HG03571 (cell line): ENCODE measurements at regions not wholly inside any gene's neighbourhood (a gene's known extent, or its start where the extent isn't known, plus 50 kb on each side); places are given as distances from the start of the nearest gene placed in this dataset.
A peak's percentile ranks its signal among the peaks of the same experiment; 100 is the strongest.
"Not testable (repeated sequence)": the region's sequence is repeated elsewhere in the genome, so short reads cannot be mapped to it uniquely, and the experiment has no call there.

ENCODE experiments used
- ATAC-seq: cut with Tn5 transposase; IDR thresholded peaks from one replicate; pipeline ENCODE4 v1.9.1; 2021; ENCODE audit not compliant: unreplicated experiment

DNA sequence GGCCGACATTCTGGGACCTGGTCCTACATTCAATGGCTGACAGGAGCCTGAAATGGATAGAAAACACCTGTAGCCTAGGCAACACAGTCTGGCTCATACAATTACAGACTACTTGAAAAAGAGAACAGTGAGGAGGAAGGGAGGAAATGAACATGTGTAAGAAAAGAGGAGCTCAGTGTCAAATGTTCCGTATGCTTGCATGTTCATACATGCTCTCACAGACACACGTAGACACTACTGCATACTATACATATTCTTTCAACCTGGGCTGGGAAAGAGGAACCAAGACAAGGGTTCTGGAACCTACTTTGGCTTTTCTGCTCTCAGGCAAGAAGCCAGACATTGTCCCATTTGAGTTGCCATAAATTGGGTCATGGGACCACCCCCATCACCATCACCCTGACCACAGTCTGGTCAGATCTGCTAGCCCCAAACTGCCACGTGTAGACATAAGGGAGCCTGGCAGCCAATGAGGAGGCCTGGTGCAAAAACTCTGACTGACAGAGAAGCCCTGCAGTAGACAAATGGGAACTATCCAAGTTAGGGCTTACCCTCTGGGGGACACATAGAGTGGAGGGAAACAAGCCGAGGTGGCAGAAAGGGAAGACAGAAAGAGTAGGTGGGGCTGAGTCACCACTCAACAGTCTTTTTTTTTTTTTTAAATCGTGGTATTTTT lies 310.0 kb downstream of the SHQ1 start:
- no peak for ATAC-seq

DNA sequence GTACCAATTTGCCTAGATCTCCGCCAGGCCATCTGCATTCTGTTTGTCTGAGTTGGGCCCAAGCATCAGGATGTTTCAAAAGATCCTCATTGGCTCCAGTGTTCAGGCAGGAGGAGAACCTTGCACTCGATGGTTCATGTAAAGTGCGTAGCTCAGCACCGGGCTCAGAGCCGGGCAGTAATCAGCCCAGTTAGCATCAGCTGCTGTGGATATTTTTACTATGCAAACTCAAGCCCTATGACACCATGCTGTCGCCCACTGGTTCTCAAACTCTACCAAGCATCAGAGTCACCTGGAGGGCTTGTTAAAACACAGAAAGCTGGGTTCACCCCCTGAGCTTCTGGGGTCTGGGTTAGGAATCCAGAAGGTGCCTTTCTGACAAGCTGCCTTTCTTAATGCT lies 310.8 kb downstream of the SHQ1 start:
- ATAC-seq, result no peak

DNA sequence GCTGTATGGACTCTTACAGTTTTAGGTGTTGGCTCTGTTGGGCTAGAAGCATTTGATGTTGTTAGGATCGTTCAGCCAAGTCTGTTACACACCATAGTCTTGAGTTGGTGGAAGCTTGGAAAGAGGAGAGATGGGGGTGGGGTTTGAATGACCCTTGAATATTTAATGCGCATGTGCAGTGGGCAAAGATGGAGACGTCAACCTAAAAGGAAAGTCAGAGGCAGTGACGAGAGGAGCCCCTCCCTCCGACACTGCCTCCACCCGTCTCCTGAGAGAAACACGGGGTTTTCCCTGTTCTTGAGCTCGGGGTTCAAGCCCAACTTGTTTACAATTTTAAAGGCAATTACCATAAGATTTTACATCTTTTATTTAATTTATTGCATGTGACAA lies 311.4 kb downstream of the SHQ1 start:
- ATAC-seq, result no peak

DNA sequence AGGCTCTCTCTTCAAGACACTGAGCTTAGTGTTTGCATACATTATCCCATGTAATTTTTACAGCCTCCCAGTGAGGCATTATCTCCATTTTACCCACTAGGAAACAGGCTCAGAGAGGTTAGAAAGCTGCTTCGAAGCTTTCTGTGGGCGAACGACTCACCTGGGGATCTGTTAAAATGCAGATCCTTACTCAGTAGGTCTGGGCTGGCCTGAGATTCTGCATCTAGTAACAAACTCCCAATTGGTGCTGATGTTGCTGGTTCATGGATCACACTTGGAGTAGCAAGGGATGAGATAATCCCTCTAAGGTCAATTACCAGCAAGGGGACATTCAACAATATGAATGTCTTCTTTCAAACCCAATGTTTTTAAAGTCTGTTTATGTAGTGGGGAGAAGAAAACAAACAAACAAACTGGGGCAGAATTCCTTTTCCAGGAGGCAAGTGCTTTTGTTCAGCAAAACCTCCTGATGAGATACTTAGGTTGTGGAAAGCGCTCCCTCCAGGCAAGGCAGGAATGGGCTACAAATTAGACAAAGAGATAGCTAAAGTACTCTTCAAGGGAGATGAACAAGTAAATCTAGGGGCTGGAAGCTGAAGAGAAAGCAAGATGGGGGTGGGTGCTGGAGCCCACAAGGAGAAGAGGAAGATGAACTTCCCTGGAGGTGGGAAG lies 311.9 kb downstream of the SHQ1 start:
- ATAC-seq, result no peak

DNA sequence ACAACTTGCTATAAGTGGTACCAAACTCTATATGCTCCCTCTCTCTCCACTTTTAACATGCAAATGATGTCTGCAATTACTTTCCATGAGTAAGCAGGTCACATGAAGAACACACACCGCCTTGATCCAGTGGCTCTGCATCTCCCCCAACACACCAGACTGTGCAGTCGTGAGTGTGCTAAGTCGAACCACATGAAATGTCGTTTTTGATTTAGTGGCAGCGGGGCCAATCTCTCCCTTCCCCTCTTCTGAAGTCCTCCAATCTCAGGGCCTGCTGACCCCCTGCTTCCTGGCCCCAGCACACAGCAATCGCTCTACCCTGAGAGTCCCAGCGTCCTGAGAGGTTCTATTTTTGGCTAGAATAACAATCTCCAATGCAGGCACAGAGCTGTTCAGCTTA lies 312.5 kb downstream of the SHQ1 start:
- no peak for ATAC-seq

DNA sequence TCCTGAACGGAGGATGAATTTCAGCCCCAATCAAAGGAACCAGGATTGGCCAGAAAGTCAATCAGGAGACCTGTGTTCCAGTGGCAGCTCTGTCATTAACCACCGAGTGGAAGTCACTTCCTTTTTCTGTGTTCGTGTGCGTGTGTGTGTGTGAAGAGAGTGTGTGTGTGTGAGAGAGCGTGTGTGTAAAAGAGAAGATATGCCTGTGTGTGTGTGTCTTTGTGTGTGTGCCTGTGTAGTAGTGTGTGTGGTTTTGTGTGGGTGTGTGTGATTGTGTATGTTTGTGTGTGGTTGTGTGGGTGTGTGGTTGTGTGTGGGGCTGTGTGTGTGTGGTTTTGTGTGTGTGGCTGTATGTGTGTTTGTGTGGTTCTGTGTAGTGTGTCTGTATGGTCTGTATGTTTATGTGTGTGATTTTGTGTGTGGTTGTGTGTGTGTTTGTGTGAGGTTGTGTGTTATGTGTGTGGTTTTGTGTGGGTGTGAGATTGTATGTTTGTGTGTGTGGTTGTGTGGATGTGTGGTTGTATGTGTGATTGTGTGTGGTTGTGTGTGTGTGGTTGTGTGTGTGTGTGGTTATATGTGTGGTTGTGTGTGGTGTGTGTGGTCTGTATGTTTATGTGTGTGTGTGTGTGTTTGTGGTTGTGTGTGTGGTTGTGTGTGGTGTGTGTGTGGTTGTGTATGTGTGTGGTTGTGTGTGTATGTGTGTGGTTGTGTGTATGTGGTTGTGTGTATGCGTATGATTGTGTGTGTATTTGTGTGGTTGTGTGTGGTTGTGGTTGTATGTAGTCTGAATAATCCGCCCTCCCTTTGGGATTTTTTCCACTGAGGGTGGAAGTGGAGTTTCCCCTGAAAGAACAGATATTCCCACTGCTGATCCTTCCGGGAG lies 314.4 kb downstream of the SHQ1 start:
- ATAC-seq, result no peak

DNA sequence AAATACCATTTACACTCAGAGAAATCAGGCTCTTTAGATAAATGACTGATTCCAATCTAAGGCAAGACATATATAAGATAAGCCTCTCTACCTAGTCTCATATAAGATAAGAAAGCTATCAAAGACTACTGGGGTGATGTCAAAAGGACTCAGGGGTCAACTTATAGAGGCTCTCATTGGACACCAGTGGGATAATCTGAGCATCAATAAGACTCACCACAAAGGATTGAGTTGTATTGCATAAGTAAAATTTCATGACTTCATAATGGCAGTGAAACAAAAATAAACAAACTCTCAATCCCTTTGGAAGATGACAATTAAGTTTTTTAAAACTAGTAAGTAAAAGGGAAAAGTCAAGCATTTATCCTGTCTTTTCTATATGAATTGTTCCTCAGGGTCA lies 317.8 kb downstream of the SHQ1 start:
- no peak for ATAC-seq

DNA sequence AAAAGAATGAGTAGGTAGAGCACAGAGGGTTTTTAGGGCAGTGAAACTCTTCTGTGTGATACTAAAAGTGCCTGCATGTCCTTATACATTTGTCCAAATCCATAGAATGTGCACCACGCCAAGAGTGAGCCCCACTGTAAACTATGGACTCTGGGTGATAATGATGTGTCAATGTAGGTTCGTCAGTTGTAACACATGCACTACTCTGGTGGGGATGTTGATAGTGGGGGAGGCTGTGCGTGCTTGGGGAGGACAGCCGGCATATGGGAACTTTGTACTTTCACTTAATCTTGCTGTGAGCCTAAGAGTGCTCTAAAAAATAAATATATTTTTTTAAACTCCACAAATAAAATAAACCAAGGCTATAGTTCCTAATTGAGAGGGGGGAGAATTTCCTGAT lies 319.2 kb downstream of the SHQ1 start:
- ATAC-seq, result no peak

DNA sequence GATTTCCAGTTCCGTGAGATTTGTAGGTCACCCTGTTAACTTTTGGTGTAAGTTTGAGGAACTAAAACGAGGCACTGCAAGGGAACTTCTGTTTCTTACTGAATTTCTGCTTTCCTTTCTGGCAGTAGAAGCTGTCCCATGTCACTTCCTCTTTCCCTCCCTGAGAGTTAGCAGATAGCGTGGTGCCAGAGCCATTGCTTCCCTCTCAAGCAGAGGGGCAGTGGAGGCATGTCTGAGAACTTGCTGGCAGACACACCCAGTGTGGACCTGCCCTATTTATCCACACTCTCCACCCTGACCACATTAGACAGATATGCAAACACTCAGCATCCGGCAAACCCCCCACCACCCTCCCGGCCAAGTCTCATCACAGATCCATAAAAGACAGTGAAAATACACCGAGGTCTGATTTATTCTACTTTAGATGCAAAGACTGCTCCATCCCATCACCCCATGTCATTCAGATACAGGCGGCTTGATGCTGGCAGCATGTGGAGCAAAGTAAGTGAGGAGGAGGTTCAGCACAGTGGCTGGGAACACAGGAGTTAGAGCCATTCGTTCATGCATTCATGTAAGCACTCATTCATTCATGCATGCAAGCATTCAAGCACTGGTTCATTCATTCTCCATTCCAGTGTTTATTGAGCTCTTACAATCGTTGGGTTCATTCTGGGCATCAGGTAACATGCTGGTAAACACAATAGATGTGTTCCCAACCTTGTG lies 324.7 kb downstream of the SHQ1 start:
- ATAC-seq, result peak; percentile 91

DNA sequence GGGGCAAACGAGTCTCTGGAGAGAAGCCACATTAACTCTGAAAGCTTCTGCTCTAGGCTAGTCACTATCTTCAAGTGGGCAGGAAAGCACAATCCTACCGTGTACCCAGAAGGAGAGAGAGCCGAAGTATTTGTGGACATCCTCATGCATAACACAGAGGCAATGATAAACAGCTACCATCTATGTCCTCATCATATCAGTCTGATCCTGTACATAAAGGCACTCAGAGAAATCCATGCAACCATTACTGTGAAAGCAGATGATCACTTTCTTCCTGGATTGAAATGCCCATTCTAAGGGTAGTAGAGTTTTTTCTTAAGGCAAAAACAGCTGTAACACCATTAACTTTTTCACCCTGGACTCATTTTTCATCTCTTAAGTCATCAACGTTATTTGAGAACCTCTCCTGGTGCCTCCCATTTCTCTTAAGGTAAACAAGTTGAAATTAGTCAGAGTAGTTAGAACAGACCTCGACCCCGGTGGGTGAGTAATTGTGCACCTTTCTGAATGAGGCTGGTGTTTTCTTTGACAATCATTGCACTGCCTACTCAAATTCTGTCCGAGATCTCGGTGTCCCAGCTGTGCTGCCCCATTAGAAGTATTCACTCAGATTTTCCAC lies 327.4 kb downstream of the SHQ1 start:
- no peak for ATAC-seq

DNA sequence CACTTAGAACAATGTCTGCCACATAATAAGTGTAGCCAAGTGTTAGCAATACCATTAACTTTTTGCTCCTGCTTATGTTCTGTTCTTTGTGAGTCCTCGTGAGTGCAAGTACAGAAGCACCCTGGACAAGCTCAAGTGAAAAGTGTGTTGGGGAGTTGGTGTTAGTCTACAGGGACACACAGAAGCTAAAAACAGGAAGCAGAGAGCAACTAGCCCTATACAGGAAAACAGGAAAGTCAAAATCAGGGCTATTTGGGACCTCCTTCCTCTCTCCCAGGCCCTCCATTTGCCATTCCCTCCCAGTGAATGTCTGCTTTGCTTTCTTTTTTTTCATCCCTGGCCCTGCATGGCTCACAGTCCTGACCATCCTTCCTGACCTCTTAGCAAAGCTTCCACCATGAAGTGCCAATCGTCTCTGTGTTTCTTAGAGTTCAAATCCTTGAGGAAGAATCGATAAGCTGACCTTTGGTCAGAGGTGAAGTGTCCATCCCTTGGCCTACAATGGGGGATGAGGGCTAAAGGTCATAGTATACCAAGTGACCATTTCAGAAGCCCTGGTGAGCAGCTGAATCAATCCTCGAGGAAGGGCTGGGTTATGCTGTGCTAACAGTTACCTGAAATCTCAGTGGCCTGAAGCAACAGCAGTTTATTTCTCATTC lies 328.2 kb downstream of the SHQ1 start:
- no peak for ATAC-seq

DNA sequence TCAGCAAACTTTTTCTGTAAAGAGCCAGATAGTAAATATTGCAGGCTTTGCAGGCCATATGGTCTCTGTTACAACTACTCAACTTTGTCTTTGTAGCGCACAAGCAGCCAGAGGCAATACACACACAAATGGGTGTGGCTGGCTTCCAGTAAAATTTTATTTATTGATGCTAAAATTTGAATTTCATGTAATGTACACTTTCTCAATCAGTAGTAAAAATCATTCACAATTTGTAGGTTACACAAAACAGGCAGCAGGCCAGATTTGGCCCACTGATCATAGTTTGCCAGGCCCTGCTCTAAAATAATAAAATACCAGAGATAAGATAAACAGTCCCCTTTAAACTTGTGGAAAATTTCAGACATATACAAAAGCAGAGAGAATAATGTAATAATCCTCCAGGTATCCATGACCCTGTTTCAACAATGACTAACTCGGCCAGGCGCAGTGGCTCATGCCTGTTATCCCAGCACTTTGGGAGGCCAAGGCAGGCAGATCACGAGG lies 330.3 kb downstream of the SHQ1 start:
- no peak for ATAC-seq

DNA sequence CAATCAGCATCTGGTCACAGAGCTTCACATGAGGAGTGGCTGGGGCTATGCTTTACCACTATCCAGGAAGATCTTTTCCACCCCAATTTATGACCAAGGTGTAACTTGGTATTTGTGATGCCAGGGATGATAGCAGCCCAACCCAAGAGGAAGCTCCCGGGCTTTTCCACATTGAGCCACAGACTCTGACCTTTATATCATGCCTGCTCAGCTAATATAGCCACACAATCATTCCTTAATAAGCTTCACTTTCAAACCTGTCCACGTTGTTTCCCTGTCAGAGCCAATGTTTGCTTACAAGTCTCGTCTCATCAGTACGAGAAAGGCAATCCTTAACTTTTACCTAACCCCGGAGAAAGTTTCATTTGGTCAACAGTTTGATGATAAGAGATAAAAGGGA lies 330.9 kb downstream of the SHQ1 start:
- ATAC-seq, result no peak

DNA sequence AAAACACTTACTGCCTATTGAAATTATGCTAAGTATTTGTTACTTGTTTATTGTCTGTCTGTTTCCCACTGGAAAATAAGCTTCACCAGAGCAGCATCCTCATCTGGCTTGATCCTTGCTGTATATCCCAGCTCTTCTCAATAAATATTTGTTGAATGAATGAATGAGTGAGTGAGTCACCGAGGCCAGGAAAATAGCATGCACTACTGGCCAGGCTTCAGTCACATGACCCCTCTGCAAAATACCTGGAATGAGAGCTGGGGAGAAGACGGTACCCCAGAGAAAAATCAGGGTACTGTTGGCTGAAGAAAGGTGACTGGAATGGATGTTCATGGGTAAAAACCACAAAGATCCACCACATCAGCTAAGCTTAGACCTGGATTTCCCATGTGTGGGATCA lies 331.9 kb downstream of the SHQ1 start:
- no peak for ATAC-seq

DNA sequence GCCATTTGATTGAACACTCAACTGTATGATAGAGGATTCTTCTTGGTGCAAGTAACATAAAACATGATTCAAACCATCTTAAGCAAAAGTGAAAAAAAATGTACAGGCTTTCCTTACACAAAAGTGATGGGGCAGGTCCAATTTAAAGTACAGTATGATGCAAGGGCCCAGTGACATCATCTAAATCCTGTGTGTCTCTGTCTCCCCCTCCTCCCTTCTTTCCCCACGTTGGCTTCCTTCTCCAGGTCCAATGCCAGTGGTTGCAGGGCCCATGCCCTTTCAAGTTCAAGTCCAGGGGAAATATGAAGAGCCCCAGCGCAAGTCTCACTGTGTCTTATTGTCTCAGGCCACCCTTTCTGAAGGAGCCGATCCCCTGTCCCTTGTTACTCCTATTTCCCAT lies 332.3 kb downstream of the SHQ1 start:
- ATAC-seq, result no peak

DNA sequence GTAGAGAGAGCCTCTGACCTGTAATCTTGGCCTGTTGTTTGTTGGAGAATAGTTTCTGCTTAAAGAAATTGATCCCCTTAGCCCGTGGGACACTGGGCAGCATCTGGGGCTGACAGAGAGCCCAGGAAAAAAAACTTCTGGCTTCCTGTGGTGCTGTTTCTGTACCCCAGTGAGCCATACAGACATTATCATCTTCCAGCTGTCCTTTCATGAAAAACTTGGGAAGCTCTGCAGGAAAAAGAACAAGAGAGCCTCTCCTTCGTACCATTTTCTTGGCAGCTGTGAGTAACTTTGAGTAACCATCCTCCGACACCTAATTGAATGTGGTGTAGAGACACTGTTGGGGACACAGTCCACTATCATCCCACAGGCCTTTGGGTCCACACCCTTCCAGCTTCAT lies 333.0 kb downstream of the SHQ1 start:
- ATAC-seq, result no peak

DNA sequence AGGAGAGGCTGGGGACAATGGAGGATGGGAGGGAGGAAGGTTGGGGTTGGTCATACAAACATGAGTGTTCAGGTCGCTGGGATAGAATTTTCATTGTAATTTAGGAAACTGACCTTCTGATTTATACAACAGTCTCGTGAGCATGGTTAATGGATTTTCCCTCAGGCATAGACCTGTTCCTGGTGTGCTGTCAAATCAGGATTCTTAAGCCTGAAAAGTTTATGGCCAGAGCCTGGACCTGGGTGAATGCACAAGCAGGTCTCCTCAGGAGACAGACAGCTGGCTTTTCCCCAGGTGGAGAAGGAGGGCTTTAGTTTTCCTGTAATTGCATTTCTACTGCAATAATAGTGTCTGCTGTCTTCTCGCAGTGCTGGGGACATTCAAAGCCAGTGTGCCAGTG lies 338.0 kb downstream of the SHQ1 start:
- no peak for ATAC-seq

DNA sequence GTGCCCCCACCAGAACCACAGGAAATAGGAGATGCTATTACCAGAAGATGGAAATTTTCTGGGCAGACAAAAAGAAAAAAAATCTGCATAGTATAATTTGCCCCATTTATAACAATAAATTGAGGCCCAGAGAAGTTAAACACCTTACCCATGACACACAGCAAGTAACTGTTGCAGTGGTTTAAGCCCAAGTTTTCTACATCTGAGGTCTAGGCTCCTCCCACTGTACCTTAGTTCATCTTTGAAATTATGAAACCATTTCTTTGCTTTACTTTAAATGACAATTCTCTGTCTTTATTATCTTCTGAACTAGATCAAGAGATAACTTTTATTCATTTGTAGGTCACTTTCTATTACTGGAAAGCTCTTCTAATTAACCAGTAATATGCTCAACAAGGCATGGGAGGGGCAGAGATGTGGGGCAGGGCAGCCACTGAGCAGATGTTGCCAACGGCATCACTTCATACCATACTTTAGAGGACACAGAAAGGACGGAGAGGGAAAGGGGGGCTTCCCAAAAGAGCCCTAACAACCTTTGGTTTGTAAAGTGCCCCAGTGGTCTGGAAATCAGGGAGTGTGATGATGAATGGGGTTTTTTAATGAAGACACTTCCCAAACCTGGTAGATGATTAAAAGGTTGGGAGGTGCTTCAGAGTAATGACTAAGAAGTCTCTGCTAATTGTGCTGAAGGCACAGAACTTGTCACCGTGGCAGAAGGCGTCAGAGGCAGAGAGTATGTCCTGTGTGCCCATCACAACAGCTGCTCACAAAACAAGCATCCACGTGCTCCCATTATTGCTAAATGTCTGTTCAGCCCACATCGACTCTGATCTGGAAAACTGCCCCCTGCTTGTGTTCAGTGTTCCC lies 342.5 kb downstream of the SHQ1 start:
- ATAC-seq, result no peak

DNA sequence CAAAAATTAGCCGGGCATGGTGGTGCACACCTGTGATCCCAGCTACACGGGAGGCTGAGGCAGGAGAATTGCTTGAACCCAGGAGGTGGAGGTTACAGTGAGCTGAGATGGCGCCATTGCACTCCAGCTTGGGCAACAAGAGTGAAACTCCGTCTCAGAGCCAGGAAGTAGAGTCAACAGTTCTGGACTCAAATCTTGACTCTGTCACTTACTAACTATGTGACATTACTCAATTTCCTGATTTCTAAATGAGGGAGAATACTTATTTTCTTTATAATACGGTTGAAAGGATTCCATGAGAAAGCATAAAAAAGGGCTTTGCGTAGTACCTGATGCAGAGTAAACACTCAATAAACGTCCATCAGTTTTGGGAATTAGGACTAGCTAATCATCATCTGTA lies 350.7 kb downstream of the SHQ1 start:
- not testable (repeated sequence) for ATAC-seq
